Left lung (tissue), 4 donors: ENCODE measurements at regions not wholly inside any gene's neighbourhood (a gene's known extent, or its start where the extent isn't known, plus 50 kb on each side); places are given as distances from the start of the nearest gene placed in this dataset.

Experiments used
- ATAC-seq: fragments of 200-7000 bp; cut with Tn5 transposase; one replicate; pipeline ENCODE4 v1.9.1; 2020; ENCODE audit warnings: moderate library complexity
- DNase-seq, 4 donors: peaks; one replicate each; pipeline ENCODE4 v3.0.0-alpha.2; 2013 to 2020
- H3K27ac ChIP-seq, 2 donors: fragments of 200-600 bp; sonication (generic) in 1 of 2; one replicate each; pipeline versions ENCODE4 v1.5.0 to v1.8.0; 2020 to 2021
- H3K27me3 ChIP-seq, 2 donors: fragments of 200-600 bp; sonication (generic) in 1 of 2; one replicate each; pipeline versions ENCODE4 v1.5.0 to v1.8.0; 2020 to 2021
- H3K36me3 ChIP-seq, 2 donors: fragments of 200-600 bp; sonication (generic) in 1 of 2; one replicate each; pipeline versions ENCODE4 v1.5.0 to v1.8.0; 2020 to 2021
- H3K4me1 ChIP-seq, 2 donors: fragments of 200-600 bp; one replicate each; pipeline ENCODE4 v1.8.0; 2021
- H3K4me3 ChIP-seq, 2 donors: fragments of 200-600 bp; sonication (generic) in 1 of 2; one replicate each; pipeline versions ENCODE4 v1.5.0 to v1.8.0; 2020 to 2021; ENCODE audit warnings: mild to moderate bottlenecking in 1 of 2
- H3K9me3 ChIP-seq, 2 donors: fragments of 200-600 bp; sonication (generic) in 1 of 2; one replicate each; pipeline versions ENCODE4 v1.5.0 to v1.8.0; 2020 to 2021
- CTCF ChIP-seq, 2 donors: fragments of 200-600 bp; sonication (generic) in 1 of 2; IDR thresholded peaks; one replicate each; pipeline versions ENCODE4 v1.5.0 to v1.8.0; 2021; ENCODE audit warnings: antibody characterized with exemption in 2 of 2
- intact Hi-C, 2 donors: fragments of 100-400 bp; cut with DNase I; formaldehyde crosslinking; loops; one replicate each; pipeline versions ENCODE4 v1.11.2 to v1.14.2; 2022
- donor health status: DM: no; HTN: yes; CAD: no.
- donor health status: DM: no; HTN: no; CAD: no.

DNA sequence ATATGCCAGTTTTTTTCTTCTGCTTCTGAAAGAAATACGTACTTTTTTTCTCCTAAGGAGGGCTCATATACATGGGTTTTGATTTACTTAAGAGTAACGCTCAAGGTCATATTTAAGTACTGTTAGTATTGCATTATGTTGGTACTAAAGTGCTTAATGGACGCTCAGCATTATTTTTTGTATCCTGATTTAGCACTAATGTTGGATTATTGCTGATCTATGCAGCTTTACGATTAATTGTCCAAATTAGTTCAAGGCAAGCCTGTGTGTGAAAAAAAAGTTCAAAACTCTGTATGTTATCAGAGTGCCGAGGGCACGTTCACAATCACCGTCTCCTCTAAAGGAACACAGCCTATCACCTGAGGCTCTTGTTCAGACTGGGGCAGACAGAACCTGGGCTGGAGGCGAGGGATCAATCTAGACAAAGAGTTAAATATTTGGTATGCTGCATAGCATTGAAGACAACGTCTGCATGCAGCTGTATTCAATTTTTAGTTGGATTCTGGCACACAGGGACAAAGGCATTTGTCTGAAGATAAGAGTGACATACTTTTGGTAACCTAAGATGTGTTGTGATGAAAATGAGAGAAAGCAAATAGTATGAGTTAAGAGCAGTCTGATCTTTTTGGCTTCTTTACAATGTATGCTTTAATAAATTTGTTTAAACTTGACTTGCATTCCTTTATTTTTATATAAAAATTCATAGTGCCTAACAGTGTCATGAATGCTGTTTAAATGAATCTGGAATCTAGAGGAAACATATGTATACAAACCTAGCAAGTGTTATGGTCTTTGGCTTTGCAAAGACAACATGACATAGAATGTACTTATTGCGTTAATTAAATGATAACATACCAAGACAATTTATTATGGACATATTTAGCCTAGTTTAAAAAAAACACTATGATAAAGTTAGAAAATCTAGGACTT is 341.2 kb downstream of the SAMD5 start:
- Histone ChIP-seq H3K27ac (no peak overlapping the region), H3K36me3 (no peaks in the 10 kb centered on the region), H3K4me1 (no peaks in the 10 kb centered on the region), H3K9me3 (no peaks in the 10 kb centered on the region), H3K27me3 (no peaks in the 10 kb centered on the region), H3K4me3 (no peak overlapping the region)
- DNase-seq: peak in 2 of 4 donors; percentile 82 to 84
- intact Hi-C loops: no loop called here
- ATAC-seq: no peak
- no peak for TF ChIP-seq CTCF (IDR thresholded peaks at IDR 0.05)

DNA sequence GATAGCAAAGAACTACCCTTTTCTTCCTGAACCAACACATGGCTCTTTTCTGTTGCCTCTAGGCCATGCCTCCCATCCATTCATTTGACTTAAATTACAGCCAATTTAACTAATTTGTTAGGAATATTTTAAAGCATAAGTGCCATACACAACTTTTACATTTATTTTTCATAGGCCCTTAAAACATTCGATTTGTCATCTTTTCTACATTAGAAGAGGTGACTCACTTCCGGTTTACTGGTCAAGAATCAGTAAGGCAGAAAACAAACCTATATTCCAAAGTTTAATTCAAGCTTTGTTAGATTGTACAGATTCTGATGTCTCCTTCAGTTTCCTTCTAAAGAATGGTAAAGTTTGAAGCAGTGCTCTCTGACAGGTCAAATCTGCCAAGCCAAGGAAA is 344.3 kb downstream of the SAMD5 start:
- H3K4me3 ChIP-seq: no peak overlapping the region
- no peak overlapping the region for H3K27ac ChIP-seq
- ATAC-seq (no peak), DNase-seq (no peak)
- no peaks in the 10 kb centered on the region for H3K4me1 ChIP-seq
- no peaks in the 10 kb centered on the region for H3K9me3 ChIP-seq
- intact Hi-C loops: no loop called here
- no peaks in the 10 kb centered on the region for H3K27me3 ChIP-seq
- no peak for TF ChIP-seq CTCF (IDR thresholded peaks at IDR 0.05)
- H3K36me3 ChIP-seq: no peaks in the 10 kb centered on the region

DNA sequence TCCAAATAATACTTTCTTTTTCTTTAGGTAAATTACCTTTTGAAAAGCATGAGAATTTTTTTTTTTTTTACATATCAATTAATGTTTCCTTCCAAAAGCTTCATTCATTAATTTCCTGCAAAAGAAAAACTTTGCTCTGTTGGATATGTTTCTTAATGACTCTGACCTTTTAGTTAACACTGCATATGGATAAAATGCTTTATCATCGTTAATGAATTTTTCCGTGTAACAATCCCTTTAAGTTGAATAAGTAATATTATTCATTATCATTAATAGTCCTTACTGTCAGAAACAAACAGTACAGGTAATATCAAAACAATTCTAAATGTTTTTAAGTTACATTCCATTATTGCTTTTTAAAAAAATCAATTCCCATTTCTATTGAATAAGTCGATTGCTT is 345.1 kb downstream of the SAMD5 start:
- no peak overlapping the region for H3K4me3 ChIP-seq
- intact Hi-C loops: no loop called here
- ATAC-seq: no peak
- H3K36me3 ChIP-seq: no peaks in the 10 kb centered on the region
- no peaks in the 10 kb centered on the region for H3K4me1 ChIP-seq
- no peak for TF ChIP-seq CTCF (IDR thresholded peaks at IDR 0.05)
- H3K27me3 ChIP-seq: no peaks in the 10 kb centered on the region
- H3K27ac ChIP-seq: no peak overlapping the region
- H3K9me3 ChIP-seq: no peaks in the 10 kb centered on the region
- no peak for DNase-seq

DNA sequence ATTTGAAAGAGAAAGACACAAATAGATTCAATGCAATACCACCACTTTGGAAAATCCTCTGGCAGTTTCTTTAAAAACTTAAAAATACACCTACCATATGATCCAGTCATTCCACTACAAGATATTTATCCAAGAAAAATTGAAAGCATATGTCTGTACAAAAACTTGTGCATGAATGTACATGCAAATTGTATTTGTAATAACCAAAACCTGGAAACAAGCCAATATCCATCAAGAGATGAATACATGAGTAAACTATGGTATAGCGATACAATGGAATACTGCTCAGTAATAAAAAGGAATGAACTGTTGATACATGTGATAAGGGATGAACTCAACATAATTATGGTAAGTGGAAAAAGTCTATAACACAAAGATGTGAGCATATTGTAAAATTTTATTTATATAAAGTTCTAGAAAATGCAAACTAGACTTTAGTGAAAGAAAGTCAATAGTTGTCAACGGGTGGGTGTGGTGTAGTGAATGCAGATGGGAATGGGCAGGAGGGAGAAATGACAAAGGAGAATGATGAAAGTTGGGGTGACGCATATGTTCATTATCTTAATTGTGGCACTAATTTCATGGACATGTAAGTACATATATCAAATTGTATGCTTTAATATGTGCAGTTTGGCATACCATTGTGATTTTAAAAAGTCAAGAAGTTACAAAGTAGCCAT is 347.5 kb downstream of the SAMD5 start:
- no peak overlapping the region for H3K27ac ChIP-seq
- DNase-seq: no peak
- no peaks in the 10 kb centered on the region for H3K36me3 ChIP-seq
- no peak for TF ChIP-seq CTCF (IDR thresholded peaks at IDR 0.05)
- no peak for ATAC-seq
- intact Hi-C loops: no loop called here
- no peaks in the 10 kb centered on the region for H3K9me3 ChIP-seq
- H3K4me3 ChIP-seq: no peak overlapping the region
- no peaks in the 10 kb centered on the region for H3K27me3 ChIP-seq
- no peaks in the 10 kb centered on the region for H3K4me1 ChIP-seq

DNA sequence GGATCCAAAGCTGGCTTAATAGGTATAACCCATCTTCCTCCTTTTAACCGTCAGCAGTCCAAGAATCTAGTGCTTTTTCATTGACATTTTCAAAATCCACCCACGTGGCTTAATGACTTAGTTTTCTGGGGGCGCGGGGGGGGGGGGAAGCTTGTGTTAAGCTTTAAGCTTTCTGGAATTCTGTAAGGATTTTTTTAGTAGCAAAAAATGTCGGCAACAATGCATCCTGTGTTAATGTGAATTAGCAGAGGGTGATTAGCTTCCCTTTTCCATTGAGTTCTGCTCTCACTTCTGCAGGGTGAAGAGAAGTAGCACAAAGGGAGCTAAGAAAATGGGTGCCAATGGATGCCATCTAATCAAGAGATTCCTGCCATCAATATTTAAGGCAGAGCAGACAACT is 348.2 kb downstream of the SAMD5 start:
- H3K4me3 ChIP-seq: no peak overlapping the region
- H3K4me1 ChIP-seq: no peaks in the 10 kb centered on the region
- TF ChIP-seq CTCF (IDR thresholded peaks at IDR 0.05): no peak
- no peak for DNase-seq
- intact Hi-C loops: no loop called here
- no peaks in the 10 kb centered on the region for H3K27me3 ChIP-seq
- H3K27ac ChIP-seq: no peak overlapping the region
- no peaks in the 10 kb centered on the region for H3K36me3 ChIP-seq
- ATAC-seq: no peak
- H3K9me3 ChIP-seq: no peaks in the 10 kb centered on the region
